GM18858 (cell line): ENCODE measurements at regions not wholly inside any gene's neighbourhood (a gene's known extent, or its start where the extent isn't known, plus 50 kb on each side); places are given as distances from the start of the nearest gene placed in this dataset.

Source experiments
- ATAC-seq: cut with Tn5 transposase; IDR thresholded peaks from one replicate; pipeline ENCODE4 v1.9.1; 2021; ENCODE audit not compliant: unreplicated experiment

- ATAC-seq, result no peak
Observed at GRCh38 chrX:45714866-45715265, 514.2 kb upstream of the DIPK2B start.

- no peak for ATAC-seq
Observed at GRCh38 chrX:45712067-45712466, 511.4 kb upstream of the DIPK2B start.

GRCh38 chrX:45711231-45711630 is 510.6 kb upstream of the DIPK2B start:
- no peak for ATAC-seq

- ATAC-seq, result peak; percentile 79
Observed at GRCh38 chrX:45710081-45710801, 509.6 kb upstream of the DIPK2B start.

GRCh38 chrX:45709381-45709780 is 508.7 kb upstream of the DIPK2B start:
- no peak for ATAC-seq

GRCh38 chrX:45699158-45699557 is 498.5 kb upstream of the DIPK2B start:
- ATAC-seq, result no peak

GRCh38 chrX:45697591-45697990 is 496.9 kb upstream of the DIPK2B start:
- no peak for ATAC-seq

GRCh38 chrX:45696736-45697135 is 496.1 kb upstream of the DIPK2B start:
- ATAC-seq, result no peak

GRCh38 chrX:45689971-45690370 is 489.3 kb upstream of the DIPK2B start:
- ATAC-seq, result no peak

- no peak for ATAC-seq
Observed at GRCh38 chrX:45683914-45684313, 483.2 kb upstream of the DIPK2B start.

- no peak for ATAC-seq
Observed at GRCh38 chrX:45681891-45682290, 481.2 kb upstream of the DIPK2B start.

GRCh38 chrX:45669715-45670340 is 469.2 kb upstream of the DIPK2B start:
- no peak for ATAC-seq

GRCh38 chrX:45668686-45669443 is 468.2 kb upstream of the DIPK2B start:
- ATAC-seq, result no peak

GRCh38 chrX:45667666-45668065 is 467.0 kb upstream of the DIPK2B start:
- no peak for ATAC-seq

GRCh38 chrX:45664727-45665290 is 464.1 kb upstream of the DIPK2B start:
- ATAC-seq, result no peak

GRCh38 chrX:45660477-45660876 is 459.8 kb upstream of the DIPK2B start:
- ATAC-seq, result no peak

- no peak for ATAC-seq
Observed at GRCh38 chrX:45633419-45633818, 432.7 kb upstream of the DIPK2B start.

- no peak for ATAC-seq
Observed at GRCh38 chrX:45632506-45632905, 431.8 kb upstream of the DIPK2B start.

GRCh38 chrX:45630078-45630477 is 429.4 kb upstream of the DIPK2B start:
- ATAC-seq, result no peak

GRCh38 chrX:45628041-45628440 is 427.4 kb upstream of the DIPK2B start:
- ATAC-seq, result no peak

GRCh38 chrX:45623266-45623665 is 422.6 kb upstream of the DIPK2B start:
- no peak for ATAC-seq

- no peak for ATAC-seq
Observed at GRCh38 chrX:45622538-45622937, 421.9 kb upstream of the DIPK2B start.
